AG04449 (cell line): ENCODE measurements at regions not wholly inside any gene's neighbourhood (a gene's known extent, or its start where the extent isn't known, plus 50 kb on each side); places are given as distances from the start of the nearest gene placed in this dataset.

Experiments used
- CTCF ChIA-PET: fragments of 350-600 bp; formaldehyde crosslinking; extraction: SDS; loops from one replicate; lab custom pipeline; 2021; ENCODE audit warnings: antibody characterized with exemption; lab: Yijun Ruan, JAX
- POLR2A ChIA-PET: fragments of 400-600, 350-600 bp; formaldehyde crosslinking; extraction: SDS; loops from one replicate; lab custom pipeline; 2020; ENCODE audit warnings: antibody characterized with exemption, inconsistent platforms; lab: Yijun Ruan, JAX
- DNase-seq: peaks from one replicate; pipeline ENCODE4 v3.0.0-alpha.2; 2010; ENCODE audit warnings: low read depth, low spot score
- H3K4me3 ChIP-seq: 2 replicates; pipeline ENCODE4 v1.5.1; 2011; ENCODE audit warnings: low read depth, mild to moderate bottlenecking, control low read depth, low read length
- TF ChIP-seq, protein P1 (sequence below): IDR thresholded peaks from one replicate; pipeline ENCODE4 v1.5.1; 2011; ENCODE audit warnings: mild to moderate bottlenecking, moderate library complexity, low read length, control low read depth, inconsistent platforms; ENCODE audit not compliant: insufficient read depth; ENCODE audit errors: missing control alignments

DNA sequence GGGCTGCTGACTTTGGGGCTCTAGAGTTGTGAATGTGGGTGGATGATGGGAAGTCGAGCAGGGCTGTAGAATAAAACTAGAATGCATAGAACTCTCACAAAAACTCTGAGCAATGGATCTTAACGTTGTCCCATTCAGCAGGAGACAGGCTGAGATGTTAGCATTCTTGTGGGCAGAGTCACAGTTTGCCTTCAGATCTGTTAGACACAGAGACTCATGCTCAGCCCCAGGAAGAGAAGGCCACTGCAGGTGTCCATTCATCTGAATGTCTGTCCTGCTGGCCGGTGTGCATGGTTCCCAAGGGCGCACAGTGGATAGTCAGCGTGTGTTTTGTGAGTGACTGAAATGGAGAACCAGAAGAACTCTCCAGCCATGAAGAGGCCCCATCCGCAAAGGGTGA lies 111.3 kb downstream of the TSN start:
- DNase-seq, result no peak
- POLR2A ChIA-PET, result no interaction called here
- CTCF ChIA-PET, result no interaction called here
- TF ChIP-seq, protein P1, sequence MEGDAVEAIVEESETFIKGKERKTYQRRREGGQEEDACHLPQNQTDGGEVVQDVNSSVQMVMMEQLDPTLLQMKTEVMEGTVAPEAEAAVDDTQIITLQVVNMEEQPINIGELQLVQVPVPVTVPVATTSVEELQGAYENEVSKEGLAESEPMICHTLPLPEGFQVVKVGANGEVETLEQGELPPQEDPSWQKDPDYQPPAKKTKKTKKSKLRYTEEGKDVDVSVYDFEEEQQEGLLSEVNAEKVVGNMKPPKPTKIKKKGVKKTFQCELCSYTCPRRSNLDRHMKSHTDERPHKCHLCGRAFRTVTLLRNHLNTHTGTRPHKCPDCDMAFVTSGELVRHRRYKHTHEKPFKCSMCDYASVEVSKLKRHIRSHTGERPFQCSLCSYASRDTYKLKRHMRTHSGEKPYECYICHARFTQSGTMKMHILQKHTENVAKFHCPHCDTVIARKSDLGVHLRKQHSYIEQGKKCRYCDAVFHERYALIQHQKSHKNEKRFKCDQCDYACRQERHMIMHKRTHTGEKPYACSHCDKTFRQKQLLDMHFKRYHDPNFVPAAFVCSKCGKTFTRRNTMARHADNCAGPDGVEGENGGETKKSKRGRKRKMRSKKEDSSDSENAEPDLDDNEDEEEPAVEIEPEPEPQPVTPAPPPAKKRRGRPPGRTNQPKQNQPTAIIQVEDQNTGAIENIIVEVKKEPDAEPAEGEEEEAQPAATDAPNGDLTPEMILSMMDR, result no peak
- H3K4me3 ChIP-seq, result no peak overlapping the region

DNA sequence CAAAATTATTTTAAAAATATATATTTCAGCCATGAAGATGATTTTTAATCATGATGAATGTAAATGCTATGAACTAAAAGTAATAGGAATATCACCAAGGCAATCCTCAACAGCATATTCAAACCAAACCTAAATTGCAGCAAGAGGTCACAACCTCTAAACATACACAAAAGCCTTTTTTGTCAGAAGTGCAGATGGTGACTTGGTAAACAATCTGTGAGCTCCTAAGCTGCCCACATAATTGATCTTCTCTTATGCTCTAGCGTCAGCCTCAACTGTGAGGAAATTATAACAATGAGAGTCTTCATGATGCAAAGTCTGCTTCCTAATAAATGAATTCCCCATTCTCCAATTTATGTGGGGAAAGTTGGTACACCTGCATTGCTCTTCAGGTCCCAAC lies 113.2 kb downstream of the TSN start:
- ChIA-PET CTCF (no interaction called here), POLR2A (no interaction called here)
- TF ChIP-seq, protein P1, result no peak
- no peak overlapping the region for H3K4me3 ChIP-seq
- DNase-seq, result no peak

DNA sequence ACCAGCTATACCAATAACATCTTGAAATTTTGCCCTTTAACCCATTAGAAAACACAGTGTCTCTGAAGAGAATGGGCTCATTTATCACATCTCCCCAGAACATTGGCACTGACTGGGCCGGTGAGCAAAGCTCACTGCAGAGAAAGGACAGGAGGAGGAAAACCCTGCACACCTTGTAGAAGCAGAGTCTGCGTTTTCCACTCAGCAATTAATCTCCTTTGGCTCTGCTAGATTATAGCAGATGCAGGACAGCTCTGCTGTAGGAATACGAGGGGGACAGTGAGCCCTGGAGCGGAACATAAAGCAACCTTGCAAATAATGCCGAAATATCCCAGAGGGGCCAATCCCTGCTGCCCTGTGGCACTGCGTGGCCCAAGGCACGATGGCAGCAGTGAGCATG lies 113.9 kb downstream of the TSN start:
- CTCF ChIA-PET, result no interaction called here
- POLR2A ChIA-PET, result no interaction called here
- H3K4me3 ChIP-seq, result no peak overlapping the region
- TF ChIP-seq, protein P1, result no peak
- no peak for DNase-seq

DNA sequence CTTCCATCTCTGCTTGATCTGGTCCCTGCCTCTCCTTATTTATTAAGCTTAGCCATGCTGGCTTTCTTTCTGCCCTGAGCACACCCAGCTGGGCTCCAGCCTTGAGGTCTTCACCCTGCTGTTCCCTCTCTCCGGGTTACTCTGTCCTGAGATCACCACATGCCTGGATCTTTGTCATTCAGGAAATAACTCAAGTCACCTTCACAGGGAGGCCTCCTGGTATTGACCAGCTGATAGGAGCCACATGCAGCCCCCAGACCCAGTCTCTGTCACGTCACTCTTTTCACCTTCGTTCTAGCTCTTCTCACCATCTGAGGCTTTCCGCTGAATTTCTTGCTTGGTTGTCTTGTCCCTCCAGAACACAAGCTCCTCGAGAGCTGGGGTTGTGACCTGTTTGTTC lies 114.4 kb downstream of the TSN start:
- no peak for DNase-seq
- ChIA-PET POLR2A (no interaction called here), CTCF (no interaction called here)
- no peak overlapping the region for H3K4me3 ChIP-seq
- TF ChIP-seq, protein P1, result no peak

DNA sequence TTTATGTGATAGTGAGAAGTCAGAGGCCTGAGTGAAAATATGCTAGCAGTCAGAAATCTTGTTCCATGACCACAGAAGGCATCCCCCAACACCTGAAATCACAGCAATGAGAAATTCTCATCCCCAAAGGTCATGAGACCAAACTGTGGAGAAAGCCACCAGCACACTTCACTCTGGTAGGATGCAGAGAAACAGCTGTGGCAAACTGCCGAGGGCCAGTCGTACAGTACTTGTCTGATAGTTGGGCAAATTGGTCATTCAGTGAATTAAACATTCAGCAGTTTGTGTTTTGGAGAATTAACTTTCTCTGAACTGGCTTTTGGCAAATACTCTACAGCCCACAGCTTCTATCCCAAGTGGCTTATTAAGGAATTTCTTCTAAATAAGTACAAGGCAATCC lies 117.2 kb downstream of the TSN start:
- ChIA-PET POLR2A (interaction anchor here (1.0 kb wide), 1 partner anchor 13 kb away, joined by 4 read pairs; no protein-coding TSS in a partner anchor), CTCF (no interaction called here)
- TF ChIP-seq, protein P1, result no peak
- no peak for DNase-seq
- no peak overlapping the region for H3K4me3 ChIP-seq

DNA sequence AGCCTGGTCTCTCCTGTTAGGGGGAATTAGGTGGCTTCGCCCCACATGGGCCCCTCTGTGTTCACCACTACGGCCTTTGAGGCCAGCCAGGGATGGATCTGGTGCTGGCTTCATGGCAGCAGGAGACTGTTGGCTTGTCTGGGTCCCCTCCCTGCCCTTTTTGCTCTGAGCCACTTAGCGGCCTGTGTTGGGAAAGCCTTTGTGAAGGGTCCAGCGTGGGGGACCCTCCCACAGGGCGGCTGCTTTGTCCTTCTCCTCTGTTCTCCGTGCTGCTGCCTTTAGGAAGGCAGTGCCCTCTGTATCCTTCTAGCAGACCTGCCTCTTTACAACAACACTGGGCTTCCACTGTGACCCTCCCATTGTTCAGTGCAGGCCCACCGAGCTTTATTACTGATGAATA lies 118.4 kb downstream of the TSN start:
- CTCF ChIA-PET, result no interaction called here
- no peak overlapping the region for H3K4me3 ChIP-seq
- no peak for DNase-seq
- TF ChIP-seq, protein P1, result no peak
- POLR2A ChIA-PET, result no interaction called here
